Nephron progenitor cell (in vitro differentiated cells): ENCODE measurements at regions not wholly inside any gene's neighbourhood (a gene's known extent, or its start where the extent isn't known, plus 50 kb on each side); places are given as distances from the start of the nearest gene placed in this dataset.

ENCODE experiments used
- DNase-seq: peaks from one replicate; pipeline ENCODE4 v3.0.0; 2021
- H3K27ac Mint-ChIP-seq: 2 replicates; pipeline ENCODE4 v1.8.0; 2021; ENCODE audit warnings: mild to moderate bottlenecking, moderate library complexity, mixed read lengths
- H3K27me3 Mint-ChIP-seq: 2 replicates; pipeline ENCODE4 v1.8.0; 2021; ENCODE audit warnings: mild to moderate bottlenecking, low read depth, mixed read lengths; ENCODE audit not compliant: poor library complexity
- H3K36me3 Mint-ChIP-seq: 2 replicates; pipeline ENCODE4 v1.8.0; 2021; ENCODE audit warnings: low read depth, mixed read lengths
- H3K4me1 Mint-ChIP-seq: 2 replicates; pipeline ENCODE4 v1.8.0; 2021; ENCODE audit warnings: mixed read lengths
- H3K4me3 Mint-ChIP-seq: 2 replicates; pipeline ENCODE4 v1.8.0; 2021; ENCODE audit warnings: mild to moderate bottlenecking, moderate library complexity, mixed read lengths
- H3K9me3 Mint-ChIP-seq: 2 replicates; pipeline ENCODE4 v1.8.0; 2021; ENCODE audit warnings: mild to moderate bottlenecking, moderate library complexity, mixed read lengths
- CTCF ChIP-seq: fragments of 200-600 bp; sonication (generic); IDR thresholded peaks from 2 replicates; pipeline ENCODE4 v1.5.0; 2021; ENCODE audit warnings: antibody characterized with exemption

- H3K4me1 Mint-ChIP-seq: peaks cover 17% of the 10 kb centered on the region
- H3K27ac Mint-ChIP-seq: no peak overlapping the region
- no peak overlapping the region for H3K4me3 Mint-ChIP-seq
- DNase-seq: no peak
- TF ChIP-seq CTCF: peak; percentile 69
- H3K36me3 Mint-ChIP-seq: no peaks in the 10 kb centered on the region
- peaks cover 3% of the 10 kb centered on the region for H3K27me3 Mint-ChIP-seq
- no peaks in the 10 kb centered on the region for H3K9me3 Mint-ChIP-seq
Measured at GRCh38 chr10:4767033-4767814, 58.8 kb upstream of the AKR1E2 start.

- no peak for TF ChIP-seq CTCF
Measured at GRCh38 chr10:4766454-4766853, 59.6 kb upstream of the AKR1E2 start.

GRCh38 chr10:4765428-4765827 is 60.6 kb upstream of the AKR1E2 start:
- Mint-ChIP-seq H3K9me3 (no peaks in the 10 kb centered on the region), H3K4me1 (peaks cover 17% of the 10 kb centered on the region)
- TF ChIP-seq CTCF: no peak

More at GRCh38 chr10:4766454-4766853, 59.6 kb upstream of the AKR1E2 start:
- H3K27me3 Mint-ChIP-seq: peaks cover under 1% of the 10 kb centered on the region
- no peak overlapping the region for H3K27ac Mint-ChIP-seq
- H3K4me3 Mint-ChIP-seq: no peak overlapping the region
- no peak for DNase-seq
- no peaks in the 10 kb centered on the region for H3K9me3 Mint-ChIP-seq
- H3K36me3 Mint-ChIP-seq: no peaks in the 10 kb centered on the region
- H3K4me1 Mint-ChIP-seq: peaks cover 17% of the 10 kb centered on the region

GRCh38 chr10:4763960-4764428 is 62.0 kb upstream of the AKR1E2 start:
- H3K4me3 Mint-ChIP-seq: no peak overlapping the region
- DNase-seq: no peak
- no peaks in the 10 kb centered on the region for H3K9me3 Mint-ChIP-seq
- peaks cover 17% of the 10 kb centered on the region for H3K4me1 Mint-ChIP-seq
- no peak overlapping the region for H3K27ac Mint-ChIP-seq
- peaks cover 5% of the 10 kb centered on the region for H3K27me3 Mint-ChIP-seq
- no peaks in the 10 kb centered on the region for H3K36me3 Mint-ChIP-seq
- no peak for TF ChIP-seq CTCF

More at GRCh38 chr10:4765428-4765827, 60.6 kb upstream of the AKR1E2 start:
- no peak for DNase-seq
- Mint-ChIP-seq H3K36me3 (no peaks in the 10 kb centered on the region), H3K27me3 (peaks cover 5% of the 10 kb centered on the region), H3K4me3 (no peak overlapping the region), H3K27ac (no peak overlapping the region)

- H3K36me3 Mint-ChIP-seq: no peaks in the 10 kb centered on the region
- H3K4me1 Mint-ChIP-seq: peaks cover 17% of the 10 kb centered on the region
- no peak for TF ChIP-seq CTCF
- H3K9me3 Mint-ChIP-seq: no peaks in the 10 kb centered on the region
- no peak overlapping the region for H3K27ac Mint-ChIP-seq
- no peak for DNase-seq
- H3K4me3 Mint-ChIP-seq: no peak overlapping the region
- H3K27me3 Mint-ChIP-seq: peaks cover 5% of the 10 kb centered on the region
Measured at GRCh38 chr10:4763513-4763912, 62.5 kb upstream of the AKR1E2 start.

GRCh38 chr10:4758256-4758655 is 67.8 kb upstream of the AKR1E2 start:
- Mint-ChIP-seq H3K27ac (no peak overlapping the region), H3K9me3 (no peaks in the 10 kb centered on the region), H3K27me3 (peaks cover 11% of the 10 kb centered on the region), H3K4me3 (no peak overlapping the region), H3K36me3 (no peaks in the 10 kb centered on the region), H3K4me1 (peaks cover 24% of the 10 kb centered on the region)
- TF ChIP-seq CTCF: no peak
- no peak for DNase-seq
